ENCODE measurements at regions not wholly inside any gene's neighbourhood (a gene's known extent, or its start where the extent isn't known, plus 50 kb on each side); places are given as distances from the start of the nearest gene placed in this dataset.
"Not testable (repeated sequence)": the region's sequence is repeated elsewhere in the genome, so short reads cannot be mapped to it uniquely, and the experiment has no call there.

GRCh38 chr2:183428881-183429280, 304.6 kb downstream of the NUP35 start:
- no peak for DNase-seq
- Mint-ChIP-seq H3K9me3 (peaks cover 14% of the 10 kb centered on the region), H3K27me3 (no peaks in the 10 kb centered on the region), H3K27ac (no peak overlapping the region), H3K4me3 (no peak overlapping the region), H3K4me1 (no peaks in the 10 kb centered on the region), H3K36me3 (ENCODE audit: low read depth) (no peaks in the 10 kb centered on the region)
- CTCF ChIA-PET: no interaction called here
- POLR2A ChIA-PET: no interaction called here

GRCh38 chr2:183438541-183438940, 314.3 kb downstream of the NUP35 start:
- H3K36me3 Mint-ChIP-seq (ENCODE audit: low read depth): no peaks in the 10 kb centered on the region
- H3K4me3 Mint-ChIP-seq: no peak overlapping the region
- H3K9me3 Mint-ChIP-seq: peaks cover 4% of the 10 kb centered on the region
- no peaks in the 10 kb centered on the region for H3K27me3 Mint-ChIP-seq
- H3K27ac Mint-ChIP-seq: no peak overlapping the region
- POLR2A ChIA-PET: no interaction called here
- H3K4me1 Mint-ChIP-seq: no peaks in the 10 kb centered on the region
- DNase-seq: no peak
- CTCF ChIA-PET: no interaction called here

- DNase-seq: no peak
- H3K4me1 Mint-ChIP-seq: no peaks in the 10 kb centered on the region
- no peak overlapping the region for H3K4me3 Mint-ChIP-seq
- no peak overlapping the region for H3K27ac Mint-ChIP-seq
- ChIA-PET POLR2A (no interaction called here), CTCF (no interaction called here)
- H3K36me3 Mint-ChIP-seq (ENCODE audit: low read depth): no peaks in the 10 kb centered on the region
- no peaks in the 10 kb centered on the region for H3K27me3 Mint-ChIP-seq
- peaks cover 3% of the 10 kb centered on the region for H3K9me3 Mint-ChIP-seq
Observed at GRCh38 chr2:183455056-183455455, 330.8 kb downstream of the NUP35 start.

- Mint-ChIP-seq H3K27ac (no peak overlapping the region), H3K4me1 (no peaks in the 10 kb centered on the region), H3K36me3 (ENCODE audit: low read depth) (no peaks in the 10 kb centered on the region), H3K9me3 (peaks cover 3% of the 10 kb centered on the region), H3K27me3 (no peaks in the 10 kb centered on the region), H3K4me3 (no peak overlapping the region)
- CTCF ChIA-PET: no interaction called here
- DNase-seq: no peak
- POLR2A ChIA-PET: no interaction called here
Observed at GRCh38 chr2:183456177-183456576, 331.9 kb downstream of the NUP35 start.

GRCh38 chr2:183458460-183458859, 334.2 kb downstream of the NUP35 start:
- H3K27ac Mint-ChIP-seq: no peak overlapping the region
- DNase-seq: no peak
- CTCF ChIA-PET: no interaction called here
- no peaks in the 10 kb centered on the region for H3K36me3 Mint-ChIP-seq (ENCODE audit: low read depth)
- H3K9me3 Mint-ChIP-seq: peaks cover 3% of the 10 kb centered on the region
- H3K4me1 Mint-ChIP-seq: no peaks in the 10 kb centered on the region
- no peak overlapping the region for H3K4me3 Mint-ChIP-seq
- POLR2A ChIA-PET: no interaction called here
- no peaks in the 10 kb centered on the region for H3K27me3 Mint-ChIP-seq

- H3K9me3 Mint-ChIP-seq: peaks cover 3% of the 10 kb centered on the region
- H3K27me3 Mint-ChIP-seq: no peaks in the 10 kb centered on the region
- H3K4me1 Mint-ChIP-seq: no peaks in the 10 kb centered on the region
- CTCF ChIA-PET: no interaction called here
- POLR2A ChIA-PET: no interaction called here
- no peaks in the 10 kb centered on the region for H3K36me3 Mint-ChIP-seq (ENCODE audit: low read depth)
- DNase-seq: no peak
- H3K27ac Mint-ChIP-seq: no peak overlapping the region
- no peak overlapping the region for H3K4me3 Mint-ChIP-seq
Observed at GRCh38 chr2:183459466-183459865, 335.2 kb downstream of the NUP35 start.

GRCh38 chr2:183463821-183464220, 339.6 kb downstream of the NUP35 start:
- no peak overlapping the region for H3K4me3 Mint-ChIP-seq
- ChIA-PET POLR2A (no interaction called here), CTCF (no interaction called here)
- no peaks in the 10 kb centered on the region for H3K36me3 Mint-ChIP-seq (ENCODE audit: low read depth)
- no peak for DNase-seq
- H3K4me1 Mint-ChIP-seq: no peaks in the 10 kb centered on the region
- no peaks in the 10 kb centered on the region for H3K27me3 Mint-ChIP-seq
- H3K27ac Mint-ChIP-seq: no peak overlapping the region
- no peaks in the 10 kb centered on the region for H3K9me3 Mint-ChIP-seq

GRCh38 chr2:183465048-183465447, 340.8 kb downstream of the NUP35 start:
- no peak for DNase-seq
- no peak overlapping the region for H3K27ac Mint-ChIP-seq
- ChIA-PET POLR2A (no interaction called here), CTCF (no interaction called here)
- no peak overlapping the region for H3K4me3 Mint-ChIP-seq
- H3K9me3 Mint-ChIP-seq: peaks cover 1% of the 10 kb centered on the region
- no peaks in the 10 kb centered on the region for H3K36me3 Mint-ChIP-seq (ENCODE audit: low read depth)
- H3K27me3 Mint-ChIP-seq: no peaks in the 10 kb centered on the region
- no peaks in the 10 kb centered on the region for H3K4me1 Mint-ChIP-seq

GRCh38 chr2:183474912-183475695, 350.9 kb downstream of the NUP35 start:
- Mint-ChIP-seq H3K4me3 (no peak overlapping the region), H3K27me3 (no peaks in the 10 kb centered on the region), H3K9me3 (peaks cover 5% of the 10 kb centered on the region), H3K27ac (no peak overlapping the region), H3K4me1 (no peaks in the 10 kb centered on the region), H3K36me3 (ENCODE audit: low read depth) (no peaks in the 10 kb centered on the region)
- CTCF ChIA-PET: no interaction called here
- no peak for DNase-seq
- POLR2A ChIA-PET: no interaction called here

GRCh38 chr2:183476490-183476889, 352.2 kb downstream of the NUP35 start:
- H3K27ac Mint-ChIP-seq: no peak overlapping the region
- no peaks in the 10 kb centered on the region for H3K9me3 Mint-ChIP-seq
- ChIA-PET POLR2A (no interaction called here), CTCF (no interaction called here)
- no peak for DNase-seq
- no peaks in the 10 kb centered on the region for H3K4me1 Mint-ChIP-seq
- H3K4me3 Mint-ChIP-seq: no peak overlapping the region
- no peaks in the 10 kb centered on the region for H3K36me3 Mint-ChIP-seq (ENCODE audit: low read depth)
- no peaks in the 10 kb centered on the region for H3K27me3 Mint-ChIP-seq

GRCh38 chr2:183477296-183477695, 353.1 kb downstream of the NUP35 start:
- Mint-ChIP-seq H3K4me3 (no peak overlapping the region), H3K36me3 (ENCODE audit: low read depth) (no peaks in the 10 kb centered on the region), H3K4me1 (no peaks in the 10 kb centered on the region), H3K27me3 (no peaks in the 10 kb centered on the region), H3K9me3 (no peaks in the 10 kb centered on the region), H3K27ac (no peak overlapping the region)
- CTCF ChIA-PET: no interaction called here
- POLR2A ChIA-PET: no interaction called here
- DNase-seq: no peak

- POLR2A ChIA-PET, H3K27ac Mint-ChIP-seq: not testable (repeated sequence)
Observed at GRCh38 chr2:183478941-183479595, 354.8 kb downstream of the NUP35 start.

GRCh38 chr2:183487326-183487725, 363.1 kb downstream of the NUP35 start:
- H3K4me3 Mint-ChIP-seq: no peak overlapping the region
- peaks cover 7% of the 10 kb centered on the region for H3K9me3 Mint-ChIP-seq
- no peaks in the 10 kb centered on the region for H3K36me3 Mint-ChIP-seq (ENCODE audit: low read depth)
- ChIA-PET POLR2A (no interaction called here), CTCF (no interaction called here)
- no peaks in the 10 kb centered on the region for H3K4me1 Mint-ChIP-seq
- DNase-seq: no peak
- no peaks in the 10 kb centered on the region for H3K27me3 Mint-ChIP-seq
- no peak overlapping the region for H3K27ac Mint-ChIP-seq

More at GRCh38 chr2:183478941-183479595, 354.8 kb downstream of the NUP35 start:
- H3K27me3 Mint-ChIP-seq; DNase-seq; CTCF ChIA-PET; H3K36me3 Mint-ChIP-seq (ENCODE audit: low read depth); H3K9me3 Mint-ChIP-seq; H3K4me1 Mint-ChIP-seq; H3K4me3 Mint-ChIP-seq: not testable (repeated sequence)

GRCh38 chr2:183488421-183488820, 364.2 kb downstream of the NUP35 start:
- ChIA-PET POLR2A (no interaction called here), CTCF (no interaction called here)
- Mint-ChIP-seq H3K36me3 (ENCODE audit: low read depth) (no peaks in the 10 kb centered on the region), H3K27me3 (no peaks in the 10 kb centered on the region), H3K4me3 (no peak overlapping the region), H3K4me1 (no peaks in the 10 kb centered on the region), H3K9me3 (peaks cover 7% of the 10 kb centered on the region), H3K27ac (no peak overlapping the region)
- no peak for DNase-seq
